IMR-90 (cell line): ENCODE measurements at regions not wholly inside any gene's neighbourhood (a gene's known extent, or its start where the extent isn't known, plus 50 kb on each side); places are given as distances from the start of the nearest gene placed in this dataset.

Experiments
- ATAC-seq: fragments of 200-7000 bp; cut with Tn5 transposase; 2 replicates; pipeline ENCODE4 v1.9.1; 2020; ENCODE audit warnings: low read depth, mild to moderate bottlenecking, moderate library complexity
- BruUV-seq: library from RNA; stranded (reverse); fragments of 400-500 nt; replicated peaks from 2 replicates; lab custom pipeline; 2021; lab: Mats Ljungman, UMichigan
- CTCF ChIA-PET: fragments of 300-600 bp; formaldehyde crosslinking; extraction: SDS; loops from one replicate; lab custom pipeline; 2021; ENCODE audit warnings: antibody characterized with exemption; lab: Yijun Ruan, JAX
- POLR2A ChIA-PET: fragments of 300-600 bp; sonication (Branson Sonifier 250); formaldehyde crosslinking; loops from one replicate; lab custom pipeline; 2022; ENCODE audit warnings: antibody characterized with exemption; ENCODE audit not compliant: unreplicated experiment; lab: Charles Lee
- DNase-seq: peaks from one replicate; pipeline ENCODE4 v3.0.0; 2013
- H2AFZ ChIP-seq: replicated peaks from 2 replicates; pipeline ENCODE3; 2013; ENCODE audit warnings: low read length, mild to moderate bottlenecking; ENCODE audit not compliant: poor library complexity
- H2AK5ac ChIP-seq: 2 replicates; pipeline ENCODE4 v1.6.1; 2013; ENCODE audit warnings: low read depth, low read length, inconsistent platforms
- H2AK9ac ChIP-seq: replicated peaks from 2 replicates; pipeline ENCODE3; 2013; ENCODE audit warnings: mild to moderate bottlenecking, low read depth, low read length, moderate library complexity; ENCODE audit not compliant: poor library complexity
- H2BK120ac ChIP-seq: 2 replicates; pipeline ENCODE4 v1.6.1; 2013; ENCODE audit warnings: low read depth, low read length, inconsistent platforms
- H2BK15ac ChIP-seq: 3 replicates; pipeline ENCODE4 v1.6.1; 2013; ENCODE audit warnings: low read depth, low read length, inconsistent platforms
- H2BK20ac ChIP-seq: 2 replicates; pipeline ENCODE4 v1.6.1; 2013; ENCODE audit warnings: low read depth, mild to moderate bottlenecking, inconsistent platforms, low read length, moderate library complexity
- H2BK5ac ChIP-seq: 2 replicates; pipeline ENCODE4 v1.6.1; 2013; ENCODE audit warnings: mild to moderate bottlenecking, low read depth, low read length, inconsistent platforms; ENCODE audit not compliant: poor library complexity, severe bottlenecking
- H3K14ac ChIP-seq: replicated peaks from 2 replicates; pipeline ENCODE4 v1.6.1; 2013; ENCODE audit warnings: low read depth, low read length, inconsistent platforms
- H3K18ac ChIP-seq: 2 replicates; pipeline ENCODE4 v1.6.1; 2013; ENCODE audit warnings: low read depth, low read length, control low read depth
- H3K23ac ChIP-seq: 2 replicates; pipeline ENCODE4 v1.6.1; 2013; ENCODE audit warnings: low read depth, low read length, inconsistent platforms
- H3K27ac ChIP-seq: 2 replicates; pipeline ENCODE4 v1.5.1; 2013; ENCODE audit warnings: mild to moderate bottlenecking, control low read depth, low read length; ENCODE audit not compliant: insufficient read depth
- H3K27me3 ChIP-seq: 2 replicates; pipeline ENCODE4 v1.6.1; 2013; ENCODE audit warnings: low read length; ENCODE audit not compliant: control insufficient read depth, insufficient read depth
- H3K36me3 ChIP-seq: 2 replicates; pipeline ENCODE4 v1.6.1; 2013; ENCODE audit warnings: low read length, mixed read lengths; ENCODE audit not compliant: control insufficient read depth, insufficient read depth
- H3K4ac ChIP-seq: 2 replicates; pipeline ENCODE4 v1.6.1; 2013; ENCODE audit warnings: low read depth, low read length, inconsistent platforms
- H3K4me1 ChIP-seq: 2 replicates; pipeline ENCODE4 v1.6.1; 2013; ENCODE audit warnings: low read length, mixed read lengths; ENCODE audit not compliant: control insufficient read depth, insufficient read depth
- H3K4me2 ChIP-seq: 2 replicates; pipeline ENCODE4 v1.6.1; 2013; ENCODE audit warnings: low read depth, mild to moderate bottlenecking, control low read depth, low read length, moderate library complexity
- H3K4me3 ChIP-seq: 2 replicates; pipeline ENCODE4 v1.5.1; 2013; ENCODE audit warnings: low read depth, mild to moderate bottlenecking, control low read depth, low read length, moderate library complexity; ENCODE audit not compliant: insufficient read depth
- H3K56ac ChIP-seq: 2 replicates; pipeline ENCODE4 v1.6.1; 2013; ENCODE audit warnings: low read length, inconsistent platforms; ENCODE audit not compliant: insufficient read depth; ENCODE audit errors: extremely low read depth
- H3K79me1 ChIP-seq, 2 experiments: 2 replicates each; pipeline ENCODE4 v1.6.1; 2013; ENCODE audit warnings: low read length in 2 of 2, inconsistent platforms in 1 of 2, low read depth in 1 of 2
- H3K9ac ChIP-seq: 2 replicates; pipeline ENCODE4 v1.6.1; 2013; ENCODE audit warnings: low read depth, low read length, control low read depth
- H3K9me1 ChIP-seq: 2 replicates; pipeline ENCODE4 v1.6.1; 2013; ENCODE audit warnings: low read length, inconsistent platforms; ENCODE audit not compliant: insufficient read depth
- H3K9me3 ChIP-seq: 2 replicates; pipeline ENCODE4 v1.6.1; 2013; ENCODE audit warnings: low read length; ENCODE audit not compliant: control insufficient read depth, insufficient read depth
- H4K20me1 ChIP-seq: 2 replicates; pipeline ENCODE4 v1.6.1; 2013; ENCODE audit warnings: low read length, inconsistent platforms; ENCODE audit not compliant: insufficient read depth
- H4K5ac ChIP-seq: 2 replicates; pipeline ENCODE4 v1.6.1; 2013; ENCODE audit warnings: mild to moderate bottlenecking, low read depth, low read length, control low read depth
- H4K8ac ChIP-seq, 2 experiments: 2 replicates each; pipeline ENCODE4 v1.6.1; 2013; ENCODE audit warnings: low read depth in 2 of 2, low read length in 2 of 2, control low read depth in 1 of 2, inconsistent platforms in 1 of 2
- H4K91ac ChIP-seq: 2 replicates; pipeline ENCODE4 v1.6.1; 2013; ENCODE audit warnings: low read depth, low read length, inconsistent platforms; ENCODE audit not compliant: insufficient read depth
- CEBPB ChIP-seq: IDR thresholded peaks from 2 replicates; pipeline ENCODE4 v1.6.1; 2012; ENCODE audit warnings: low read depth, low read length, improper control_type of control experiment
- MAFK ChIP-seq: IDR thresholded peaks from 2 replicates; pipeline ENCODE4 v1.6.1; 2012; ENCODE audit warnings: low read depth, low read length, improper control_type of control experiment
- POLR2A ChIP-seq: IDR thresholded peaks from 2 replicates; pipeline ENCODE4 v1.6.1; 2012; ENCODE audit warnings: mild to moderate bottlenecking, low read depth, low read length
- RAD21 ChIP-seq: IDR thresholded peaks from 2 replicates; pipeline ENCODE4 v1.6.1; 2012; ENCODE audit warnings: low read length, improper control_type of control experiment
- RCOR1 ChIP-seq: IDR thresholded peaks from 2 replicates; pipeline ENCODE4 v1.6.1; 2012; ENCODE audit warnings: mild to moderate bottlenecking, low read length, improper control_type of control experiment; ENCODE audit not compliant: insufficient replicate concordance
- WGBS, 2 experiments: methylation state at CpG; one replicate each; pipeline versions ENCODE4 v1.1.5 to v1.1.7; 2013; ENCODE audit warnings: missing lambda C conversion rate in 2 of 2; ENCODE audit not compliant: insufficient read length in 1 of 2; ENCODE audit errors: extremely low coverage in 2 of 2; 5-methylcytosine and 5-hydroxymethylcytosine counted together
- dilution Hi-C: fragments of 300-500 bp; cut with HindIII; formaldehyde crosslinking; loops from one replicate; pipeline ENCODE4 v1.14.3; 2018; ENCODE audit warnings: low sequenced_read_pairs; ENCODE audit not compliant: unreplicated experiment
- in situ Hi-C: fragments of 300-500 bp; cut with MboI; formaldehyde crosslinking; loops from 3 replicates; pipeline ENCODE4 v1.14.3; 2019; ENCODE audit warnings: low sequenced_read_pairs, inconsistent platforms, mixed read lengths
- intact Hi-C: fragments of 100-400 bp; cut with micrococcal nuclease; formaldehyde crosslinking; loops from 2 replicates; pipeline ENCODE4 v1.10.0; 2022

DNA sequence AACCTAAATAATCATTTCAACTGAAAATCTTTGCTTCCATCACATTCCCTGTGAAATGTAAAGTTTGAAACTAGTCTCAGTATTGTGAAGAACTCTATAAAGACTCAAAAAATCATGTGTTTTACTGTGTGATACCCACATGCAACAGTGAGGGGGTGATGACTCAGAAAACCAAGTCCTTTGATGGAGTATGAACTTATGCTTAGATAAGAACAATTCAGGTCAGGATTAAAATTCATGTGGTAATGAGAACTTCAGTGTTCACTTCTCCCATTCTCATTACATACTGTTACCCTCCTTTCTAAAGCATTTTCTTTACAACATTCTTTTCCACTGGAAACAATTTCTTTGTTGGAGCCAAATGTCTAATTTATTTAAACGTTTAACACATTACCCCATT lies 360.2 kb downstream of the FSIP2 start:
- Histone ChIP-seq H2BK20ac (no peak overlapping the region), H2AFZ (no peak overlapping the region), H3K4me3 (no peak overlapping the region), H2BK15ac (no peak overlapping the region), H3K56ac (no peak overlapping the region), H2BK5ac (no peak overlapping the region), H3K27ac (no peak overlapping the region), H3K9me3 (no peaks in the 10 kb centered on the region), H3K36me3 (no peaks in the 10 kb centered on the region), H3K4me1 (no peaks in the 10 kb centered on the region), H3K14ac (no peak overlapping the region), H3K79me1 (no peaks in the 10 kb centered on the region), H4K91ac (no peak overlapping the region), H4K20me1 (no peaks in the 10 kb centered on the region), H3K23ac (no peak overlapping the region), H3K4ac (no peak overlapping the region), H4K5ac (no peak overlapping the region), H3K27me3 (no peaks in the 10 kb centered on the region), H3K18ac (no peak overlapping the region), H2BK120ac (no peak overlapping the region), H3K9me1 (no peaks in the 10 kb centered on the region), H3K9ac (no peak overlapping the region), H2AK9ac (no peak overlapping the region), H4K8ac (no peak overlapping the region), H2AK5ac (no peak overlapping the region), H3K4me2 (no peak overlapping the region)
- ChIA-PET CTCF (no interaction called here), POLR2A (no interaction called here)
- BruUV-seq, result no TSS peak
- no peak for TF ChIP-seq CEBPB
- TF ChIP-seq POLR2A, result no peak
- TF ChIP-seq RCOR1, result no peak
- no peak for TF ChIP-seq MAFK
- TF ChIP-seq RAD21, result no peak
- DNase-seq (no peak), ATAC-seq (no peak)
- intact Hi-C loops (no loop called here), dilution Hi-C loops (no loop called here), in situ Hi-C loops (no loop called here)
- no CpG with 5 or more reads among the region's 1 CpG for WGBS, 2 experiments
